ENCODE measurements at regions not wholly inside any gene's neighbourhood (a gene's known extent, or its start where the extent isn't known, plus 50 kb on each side); places are given as distances from the start of the nearest gene placed in this dataset.
A peak's percentile ranks its signal among the peaks of the same experiment; 100 is the strongest.
"Not testable (repeated sequence)": the region's sequence is repeated elsewhere in the genome, so short reads cannot be mapped to it uniquely, and the experiment has no call there.

- DNase-seq (ENCODE audit: low read depth) = no peak
- no peak for TF ChIP-seq CTCF (IDR thresholded peaks at IDR 0.05; ENCODE audit: low read depth, low read length, missing control alignments)
These were observed 82.7 kb upstream of the CD302 start for GRCh38 chr2:159880729-159881128.

GRCh38 chr2:159879051-159879604 lies 81.1 kb upstream of the CD302 start:
- no peak for TF ChIP-seq CTCF (IDR thresholded peaks at IDR 0.05; ENCODE audit: low read depth, low read length, missing control alignments)
- DNase-seq (ENCODE audit: low read depth) = peak; percentile 49

More at GRCh38 chr2:159880729-159881128, 82.7 kb upstream of the CD302 start:
- H3K4me3 ChIP-seq (ENCODE audit: low read depth, low read length) = no peak overlapping the region

GRCh38 chr2:159875083-159875482 lies 77.1 kb upstream of the CD302 start:
- H3K4me3 ChIP-seq (ENCODE audit: low read depth, low read length) = no peak overlapping the region
- no peak for TF ChIP-seq CTCF (IDR thresholded peaks at IDR 0.05; ENCODE audit: low read depth, low read length, missing control alignments)
- no peak for DNase-seq (ENCODE audit: low read depth)

More at GRCh38 chr2:159879051-159879604, 81.1 kb upstream of the CD302 start:
- H3K4me3 ChIP-seq (ENCODE audit: low read depth, low read length) = no peak overlapping the region

- TF ChIP-seq CTCF (IDR thresholded peaks at IDR 0.05; ENCODE audit: low read depth, low read length, missing control alignments) = no peak
- H3K4me3 ChIP-seq (ENCODE audit: low read depth, low read length) = no peak overlapping the region
- no peak for DNase-seq (ENCODE audit: low read depth)
These were observed 75.2 kb upstream of the CD302 start for GRCh38 chr2:159873258-159873657.

- TF ChIP-seq CTCF (IDR thresholded peaks at IDR 0.05; ENCODE audit: low read depth, low read length, missing control alignments) = no peak
- DNase-seq (ENCODE audit: low read depth) = no peak
- no peak overlapping the region for H3K4me3 ChIP-seq (ENCODE audit: low read depth, low read length)
These were observed 74.3 kb upstream of the CD302 start for GRCh38 chr2:159872353-159872752.

- not testable (repeated sequence) for DNase-seq (ENCODE audit: low read depth); H3K4me3 ChIP-seq (ENCODE audit: low read depth, low read length)
These were observed 70.7 kb upstream of the CD302 start for GRCh38 chr2:159868598-159869159.

- no peak for DNase-seq (ENCODE audit: low read depth)
- H3K4me3 ChIP-seq (ENCODE audit: low read depth, low read length) = no peak overlapping the region
- TF ChIP-seq CTCF (IDR thresholded peaks at IDR 0.05; ENCODE audit: low read depth, low read length, missing control alignments) = no peak
These were observed 69.8 kb upstream of the CD302 start for GRCh38 chr2:159867567-159868361.
